ENCODE measurements at regions not wholly inside any gene's neighbourhood (a gene's known extent, or its start where the extent isn't known, plus 50 kb on each side); places are given as distances from the start of the nearest gene placed in this dataset.

DNA sequence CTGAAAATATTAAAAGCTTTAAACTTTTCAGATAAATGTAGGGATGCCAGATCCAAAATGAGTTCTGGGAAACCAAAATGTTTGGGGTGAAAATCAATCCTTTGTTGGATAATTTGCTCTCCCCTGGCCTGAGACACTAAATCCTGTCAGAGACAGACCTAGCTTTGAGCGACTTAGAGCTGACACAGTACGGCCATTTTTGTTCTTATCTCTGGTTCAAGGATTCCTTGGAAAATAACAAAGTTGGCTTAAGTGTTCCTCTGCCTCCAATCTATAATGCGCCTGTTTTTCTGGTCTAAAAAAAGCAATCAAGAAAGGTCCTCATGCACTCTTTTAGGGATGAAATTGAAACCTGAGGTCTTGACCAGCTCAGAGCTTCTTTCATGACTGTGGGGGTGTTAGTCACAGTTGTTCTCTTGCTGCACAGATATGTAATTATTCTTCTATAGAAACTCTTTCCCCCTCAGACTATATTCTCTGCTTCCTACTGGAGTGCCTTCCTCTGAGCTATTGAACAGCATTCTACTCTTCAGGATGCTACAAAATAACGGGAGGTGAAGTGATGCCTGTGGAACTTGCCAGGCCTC is 52.3 kb upstream of the EGLN3 start:
- DNase-seq = no peak
